GM18861 (cell line): ENCODE measurements at regions not wholly inside any gene's neighbourhood (a gene's known extent, or its start where the extent isn't known, plus 50 kb on each side); places are given as distances from the start of the nearest gene placed in this dataset.
"Not testable (repeated sequence)": the region's sequence is repeated elsewhere in the genome, so short reads cannot be mapped to it uniquely, and the experiment has no call there.

ENCODE experiments used
- ATAC-seq: cut with Tn5 transposase; IDR thresholded peaks from one replicate; pipeline ENCODE4 v1.9.1; 2021; ENCODE audit not compliant: unreplicated experiment

GRCh38 chr2:45120546-45120945, 111.3 kb upstream of the SIX2 start:
- no peak for ATAC-seq

- no peak for ATAC-seq
Measured at GRCh38 chr2:45119855-45120254, 110.6 kb upstream of the SIX2 start.

- ATAC-seq: no peak
Measured at GRCh38 chr2:45119038-45119437, 109.8 kb upstream of the SIX2 start.

GRCh38 chr2:45117383-45117782, 108.1 kb upstream of the SIX2 start:
- ATAC-seq: no peak

GRCh38 chr2:45115181-45115580, 105.9 kb upstream of the SIX2 start:
- no peak for ATAC-seq

DNA sequence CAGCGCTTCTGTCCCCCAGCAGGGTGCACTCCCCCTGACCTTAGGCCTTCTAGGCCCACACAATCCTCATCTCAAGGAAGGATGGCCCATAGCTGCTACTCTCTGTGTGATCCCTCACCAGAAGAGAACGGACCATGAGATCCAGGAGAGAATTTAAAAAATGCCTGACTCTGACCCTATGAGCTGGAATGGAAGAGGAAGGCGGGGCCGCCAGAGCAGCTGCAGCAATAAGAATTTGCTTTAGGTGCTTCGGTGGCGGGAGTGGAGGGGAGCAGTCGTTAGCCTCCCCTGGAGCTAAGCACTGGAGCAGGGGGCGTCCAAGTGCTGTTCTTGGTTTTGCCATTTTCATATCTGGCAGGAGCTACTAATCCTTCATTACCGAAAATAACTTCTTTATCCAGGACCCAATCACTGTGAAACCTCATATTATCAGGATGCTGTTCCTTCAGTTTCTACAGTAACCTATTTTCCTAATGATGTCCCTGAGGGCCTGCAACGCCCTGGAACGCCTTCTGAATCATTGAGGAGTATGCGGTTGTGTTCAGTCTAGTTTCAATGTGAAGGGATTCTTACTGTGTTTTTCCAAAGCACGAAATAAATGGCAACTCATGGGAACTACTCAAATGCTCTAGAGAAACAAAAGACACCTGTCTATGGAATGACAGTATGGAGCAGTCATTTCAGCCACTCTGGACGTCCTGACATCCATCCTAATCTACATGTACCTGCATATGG, 105.1 kb upstream of the SIX2 start:
- ATAC-seq: no peak

- no peak for ATAC-seq
Measured at GRCh38 chr2:45112750-45113149, 103.5 kb upstream of the SIX2 start.

DNA sequence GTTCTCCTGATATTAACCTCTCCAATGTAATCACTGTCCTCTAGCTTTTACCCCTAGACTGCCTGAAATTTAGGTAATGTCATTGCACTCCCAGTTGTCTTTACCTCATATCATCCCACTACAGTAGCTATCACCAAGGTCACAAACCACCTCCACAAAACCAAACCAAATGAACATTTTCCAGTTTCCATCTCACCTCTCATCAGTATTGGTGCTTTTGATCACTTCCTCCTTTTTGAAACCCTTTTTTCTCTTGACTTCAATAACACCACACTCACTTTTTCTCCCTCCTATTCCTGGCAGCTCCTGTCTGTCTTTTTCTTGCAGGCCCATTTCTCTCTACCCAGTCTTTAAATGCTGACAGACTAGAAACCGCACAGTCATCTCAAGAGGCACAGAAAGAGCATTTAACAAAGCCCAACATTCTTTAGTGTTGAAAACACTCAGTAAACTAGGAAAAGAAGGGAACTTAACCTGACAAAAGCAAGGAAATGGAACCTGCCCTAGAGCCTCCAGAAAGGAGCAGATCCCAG, 95.9 kb upstream of the SIX2 start:
- no peak for ATAC-seq

DNA sequence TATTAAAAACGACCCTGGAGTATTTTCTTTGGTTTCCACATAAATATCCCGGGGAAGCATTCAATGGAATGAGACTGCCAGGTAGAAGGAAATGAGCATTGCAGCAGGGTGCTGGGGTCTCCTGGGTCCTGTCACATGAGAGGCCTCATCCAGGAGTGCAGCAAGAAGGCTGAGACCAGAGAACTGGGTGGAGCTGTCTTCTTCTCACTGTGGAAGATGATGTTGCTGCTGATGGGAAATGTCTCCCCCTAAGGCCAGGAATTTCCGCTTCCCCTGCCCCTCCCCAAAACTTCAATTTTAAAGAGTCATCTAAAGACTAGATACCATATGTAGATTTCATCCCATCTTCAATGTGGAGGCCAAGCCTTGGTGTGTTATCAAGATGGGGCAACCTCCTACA, 95.2 kb upstream of the SIX2 start:
- ATAC-seq: no peak

DNA sequence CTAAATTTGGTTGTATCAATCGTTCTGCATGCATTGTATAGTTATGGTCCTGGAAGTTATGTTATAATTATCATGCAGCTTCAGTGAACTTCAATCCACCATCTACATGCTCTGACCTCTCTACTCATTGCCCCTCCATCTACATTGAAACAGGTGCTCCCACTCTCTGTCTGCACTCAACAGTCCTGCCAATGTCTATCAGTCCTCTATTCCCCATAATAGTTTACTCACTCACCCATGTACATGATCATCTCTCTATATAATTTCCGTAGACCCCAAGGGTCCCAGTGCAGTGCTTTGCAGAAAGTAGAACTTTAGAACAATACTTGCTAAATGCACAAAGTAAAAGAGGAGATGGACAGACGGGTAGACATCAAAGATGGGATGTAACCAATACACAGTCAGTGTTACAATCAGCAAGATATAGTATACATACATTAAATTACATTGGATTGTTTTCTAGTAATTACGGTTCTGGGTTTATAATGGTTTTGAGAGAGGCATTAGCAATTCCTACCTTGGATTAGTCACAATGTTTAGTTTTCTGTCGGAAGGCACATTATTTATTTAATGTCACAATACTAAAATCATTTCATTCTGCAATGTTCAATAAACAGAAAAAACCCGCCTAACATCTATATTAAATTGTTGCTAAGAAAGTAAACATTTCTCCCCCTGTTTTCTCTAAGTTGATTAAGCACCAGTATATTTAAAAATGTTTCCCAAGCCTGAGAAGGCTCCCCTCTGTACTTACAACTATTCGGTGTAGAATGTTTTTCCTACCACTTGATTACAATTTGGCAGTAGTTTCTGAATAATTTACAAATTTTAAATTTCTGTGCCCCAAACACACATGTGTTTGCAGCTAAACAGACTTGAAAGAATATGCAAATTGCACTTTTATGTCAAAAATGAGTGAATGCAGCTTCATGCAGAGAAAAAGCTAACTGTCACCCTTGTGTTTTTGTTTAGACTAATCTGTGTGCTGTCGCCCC, 94.4 kb upstream of the SIX2 start:
- no peak for ATAC-seq

DNA sequence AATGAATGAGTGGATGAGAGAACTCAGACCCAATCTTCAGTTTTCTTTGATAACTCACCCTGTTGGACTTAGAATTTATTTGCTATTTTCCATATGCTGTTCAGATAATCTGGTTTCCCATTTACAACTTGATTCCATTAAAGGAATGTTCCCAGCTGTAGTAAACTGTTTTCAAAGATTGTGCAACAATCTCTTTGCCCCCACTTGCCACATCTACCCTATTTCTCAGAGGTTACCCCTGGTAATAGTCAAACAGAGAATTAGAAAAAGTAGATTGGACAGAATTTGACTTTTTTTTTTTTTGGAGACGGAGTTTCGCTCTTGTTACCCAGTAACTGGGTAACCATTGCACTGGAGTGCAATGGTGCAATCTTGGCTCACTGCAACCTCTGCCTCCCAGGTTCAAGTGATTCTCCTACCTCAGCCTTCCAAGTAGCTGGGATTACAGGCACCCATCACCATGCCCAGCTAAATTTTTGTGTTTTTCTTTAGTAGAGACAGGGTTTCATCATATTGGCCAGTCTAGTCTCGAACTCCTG, 93.4 kb upstream of the SIX2 start:
- ATAC-seq: no peak

GRCh38 chr2:45102141-45102540, 92.9 kb upstream of the SIX2 start:
- ATAC-seq: no peak

GRCh38 chr2:45096996-45097395, 87.7 kb upstream of the SIX2 start:
- ATAC-seq: no peak

- ATAC-seq: not testable (repeated sequence)
Measured at GRCh38 chr2:45096038-45096437, 86.8 kb upstream of the SIX2 start.

- no peak for ATAC-seq
Measured at GRCh38 chr2:45093663-45094062, 84.4 kb upstream of the SIX2 start.

DNA sequence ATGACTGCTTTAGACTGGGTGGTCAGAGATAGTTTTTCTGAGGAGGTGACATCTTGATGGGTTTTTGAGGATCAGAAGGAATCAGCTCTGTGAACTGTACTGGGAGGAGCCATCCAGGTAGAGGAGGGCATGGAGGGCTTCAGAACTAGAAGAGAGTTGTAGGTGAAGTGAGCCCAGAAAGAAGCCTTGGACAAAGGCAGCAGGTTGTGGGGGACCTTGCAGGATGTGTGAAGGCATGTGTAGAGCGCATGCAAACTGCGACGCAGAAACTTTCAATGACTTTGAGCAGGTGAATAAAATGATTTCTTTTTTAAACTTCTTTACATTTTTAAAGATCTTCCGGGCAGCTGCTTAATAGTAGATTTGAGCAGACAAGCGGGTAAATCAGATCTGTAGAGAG, 83.9 kb upstream of the SIX2 start:
- no peak for ATAC-seq

- no peak for ATAC-seq
Measured at GRCh38 chr2:45089554-45090261, 80.5 kb upstream of the SIX2 start.

- no peak for ATAC-seq
Measured at GRCh38 chr2:45085487-45085886, 76.2 kb upstream of the SIX2 start.

- no peak for ATAC-seq
Measured at GRCh38 chr2:45084361-45085020, 75.2 kb upstream of the SIX2 start.

DNA sequence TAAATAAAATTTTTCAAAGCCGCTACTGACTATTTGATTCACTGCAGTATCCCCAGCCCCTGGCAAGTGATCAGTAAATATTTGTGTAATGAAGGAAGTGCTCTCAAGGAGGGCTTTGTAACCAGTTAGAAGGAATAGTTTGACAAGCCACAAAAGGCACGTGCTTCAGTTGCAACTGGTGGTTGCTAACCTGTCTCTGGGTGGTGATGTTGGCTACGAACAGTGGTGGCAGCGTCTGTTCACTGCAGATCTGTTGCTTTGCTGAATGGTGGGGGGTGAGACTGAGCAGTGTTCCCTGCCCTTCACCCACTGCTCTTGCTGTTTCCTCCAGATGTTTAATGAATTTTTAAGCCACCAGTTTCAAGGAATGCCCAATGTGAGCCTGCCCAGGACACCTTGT, 73.9 kb upstream of the SIX2 start:
- ATAC-seq: no peak
